ENCODE measurements at regions not wholly inside any gene's neighbourhood (a gene's known extent, or its start where the extent isn't known, plus 50 kb on each side); places are given as distances from the start of the nearest gene placed in this dataset.

DNA sequence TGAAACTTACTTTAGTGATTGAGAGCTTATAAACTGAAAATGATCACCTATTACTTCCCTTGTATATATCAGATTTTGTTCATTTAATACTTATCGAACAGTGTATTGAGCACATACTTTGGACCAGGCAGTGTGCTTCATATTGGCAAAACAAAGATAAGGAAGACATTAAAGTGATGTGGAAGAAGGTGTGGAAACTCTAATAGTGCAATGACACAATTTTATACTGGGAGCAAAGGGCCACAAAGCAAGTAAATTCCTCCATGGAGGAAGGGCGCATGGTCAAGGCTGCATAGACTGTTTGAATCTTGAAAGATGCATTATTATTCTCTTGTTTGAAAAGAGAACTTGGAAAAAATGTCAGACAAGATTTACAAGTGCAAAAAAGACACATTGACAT is 936.5 kb upstream of the DDX18 start:
- intact Hi-C loops (cut with DNase I), result no loop called here
- DNase-seq, result no peak
- no peak for ATAC-seq (ENCODE audit: poor library complexity)

DNA sequence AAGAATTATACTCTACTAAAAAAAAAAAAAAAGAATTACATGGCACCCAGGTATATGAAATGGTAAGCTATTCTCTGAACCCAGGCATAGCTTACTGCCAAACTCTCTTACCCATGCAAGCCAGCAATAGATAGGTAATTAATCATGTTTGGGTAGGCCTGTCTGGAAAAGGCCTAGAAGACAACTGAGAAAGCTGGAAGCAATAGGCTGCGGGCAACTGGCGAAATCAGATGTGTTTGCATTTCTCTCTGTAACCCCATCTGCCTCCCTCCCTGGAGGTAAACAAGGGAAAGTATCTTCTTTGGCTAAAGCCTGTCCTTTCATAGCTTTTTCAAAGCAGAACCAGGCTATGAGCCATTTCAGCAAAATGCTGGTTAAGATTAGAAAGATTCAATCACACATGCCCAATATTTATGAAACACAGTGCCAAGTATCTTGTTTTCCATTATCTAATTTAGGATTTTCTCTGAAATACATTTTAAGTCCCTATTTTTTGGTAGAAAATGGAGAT is 934.8 kb upstream of the DDX18 start:
- DNase-seq, result no peak
- intact Hi-C loops (cut with DNase I), result no loop called here
- no peak for ATAC-seq (ENCODE audit: poor library complexity)

DNA sequence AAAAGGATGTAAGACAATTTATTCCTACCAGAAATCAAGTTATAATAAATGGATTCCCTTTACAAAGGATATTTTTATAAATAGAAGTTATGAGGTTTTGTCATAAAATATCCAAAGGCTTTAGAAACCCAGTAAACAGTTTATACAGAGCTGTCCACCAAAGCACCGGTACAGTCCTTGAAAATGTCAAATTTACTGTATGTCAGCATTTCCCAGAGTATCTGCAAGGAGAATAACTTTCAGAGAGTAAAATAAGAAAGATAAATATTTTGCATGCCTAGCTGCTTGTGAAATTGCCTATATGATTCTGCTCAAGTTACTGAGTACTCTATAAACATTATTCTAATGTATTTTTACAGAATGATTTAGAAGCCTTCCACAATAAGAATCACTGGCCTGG is 923.3 kb upstream of the DDX18 start:
- intact Hi-C loops (cut with DNase I), result no loop called here
- ATAC-seq (ENCODE audit: poor library complexity), result no peak
- no peak for DNase-seq

DNA sequence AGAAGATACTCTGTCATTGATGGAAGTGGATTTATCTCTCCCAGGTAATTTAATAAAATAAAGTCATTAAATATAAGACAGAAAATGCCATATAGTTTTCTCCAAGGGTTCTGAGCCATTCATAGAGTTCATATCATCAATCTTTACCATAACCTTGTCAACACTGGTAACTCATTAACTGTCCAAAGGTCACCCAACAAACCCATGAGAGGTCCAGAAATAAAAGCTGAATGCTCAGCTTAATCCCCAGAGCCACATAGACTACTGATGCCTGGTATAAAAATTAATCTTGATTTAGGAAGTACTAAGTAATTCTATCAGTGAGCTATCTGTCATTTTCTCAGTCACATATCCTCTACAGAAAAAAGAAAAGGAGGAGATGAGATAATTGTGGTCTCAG is 903.0 kb upstream of the DDX18 start:
- intact Hi-C loops (cut with DNase I), result no loop called here
- ATAC-seq (ENCODE audit: poor library complexity) (no peak), DNase-seq (no peak)

DNA sequence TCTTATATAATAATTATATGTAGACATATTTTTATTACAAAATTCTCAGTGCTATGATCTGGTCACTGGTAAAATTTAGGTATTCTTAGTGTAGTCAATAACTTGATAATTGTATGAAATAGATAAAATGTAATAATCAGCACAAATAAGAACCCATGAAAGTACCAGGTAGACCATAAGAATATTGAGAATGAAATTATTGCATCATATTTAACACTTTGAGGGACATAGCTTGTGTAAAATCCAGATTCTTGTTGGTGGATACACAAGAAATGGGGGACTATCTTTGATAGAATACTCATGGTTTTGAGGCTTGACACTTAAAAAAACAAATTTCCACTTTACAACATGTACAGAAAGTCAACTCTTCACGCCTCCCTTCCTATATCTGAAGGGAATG is 898.8 kb upstream of the DDX18 start:
- DNase-seq, result no peak
- intact Hi-C loops (cut with DNase I), result no loop called here
- no peak for ATAC-seq (ENCODE audit: poor library complexity)

DNA sequence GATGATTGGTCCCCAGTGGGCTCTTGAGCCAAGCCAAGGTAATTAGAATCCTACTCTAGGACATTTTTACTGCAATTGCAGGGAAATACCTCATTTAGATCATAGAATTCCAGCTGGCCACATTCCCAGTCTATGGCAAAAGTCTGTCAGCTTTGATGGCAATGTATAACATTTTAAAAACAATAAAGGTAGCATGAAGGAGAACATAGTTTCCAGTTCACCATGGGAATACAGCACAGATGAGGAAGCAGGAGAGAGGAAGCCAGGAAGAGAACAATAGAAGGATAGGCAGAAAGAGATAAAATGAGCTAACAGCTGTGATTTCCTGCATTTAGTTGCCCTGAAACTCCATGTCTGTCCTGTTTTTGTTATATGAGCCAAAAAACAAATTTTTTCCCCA is 897.3 kb upstream of the DDX18 start:
- ATAC-seq (ENCODE audit: poor library complexity), result no peak
- DNase-seq, result no peak
- intact Hi-C loops (cut with DNase I), result no loop called here

DNA sequence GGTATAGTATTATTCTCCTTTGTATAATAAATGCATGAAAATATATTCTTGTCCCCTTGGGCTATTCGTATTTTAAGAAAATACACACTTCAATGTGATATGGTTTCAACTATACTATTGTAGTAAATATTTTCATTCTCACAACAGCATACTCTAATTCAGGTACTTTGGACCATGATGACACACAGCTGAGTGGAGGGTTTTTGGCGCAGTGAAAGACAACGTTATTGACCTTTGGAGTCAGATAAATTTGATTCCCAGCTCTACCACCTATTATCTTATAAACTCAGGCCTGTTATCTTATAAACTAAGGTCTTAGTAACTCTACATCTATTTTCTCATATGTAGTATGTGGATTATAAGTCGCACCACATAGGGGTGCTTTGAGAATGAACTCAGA is 895.9 kb upstream of the DDX18 start:
- intact Hi-C loops (cut with DNase I), result no loop called here

DNA sequence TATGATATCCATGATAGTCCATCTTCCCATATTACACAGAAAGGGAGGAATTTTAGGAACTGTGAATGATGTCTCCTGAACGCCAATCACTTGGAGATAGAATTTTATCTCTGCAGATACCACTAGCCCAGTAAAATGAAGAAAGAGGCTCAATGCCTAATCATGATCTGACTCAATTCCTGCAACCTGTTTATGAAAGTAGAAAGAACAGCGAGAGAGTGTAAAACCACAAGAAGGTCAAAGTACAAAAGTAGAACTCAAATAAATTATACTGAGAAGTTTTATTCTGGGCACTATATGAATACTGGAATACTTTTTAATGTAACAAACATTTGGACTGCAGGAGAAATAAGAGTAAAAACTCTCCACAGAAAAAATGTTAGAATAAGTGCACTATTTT is 892.1 kb upstream of the DDX18 start:
- no peak for DNase-seq
- intact Hi-C loops (cut with DNase I), result no loop called here
- no peak for ATAC-seq (ENCODE audit: poor library complexity)

More for the DNA sequence above, 895.9 kb upstream of the DDX18 start:
- ATAC-seq (ENCODE audit: poor library complexity) (no peak), DNase-seq (no peak)

DNA sequence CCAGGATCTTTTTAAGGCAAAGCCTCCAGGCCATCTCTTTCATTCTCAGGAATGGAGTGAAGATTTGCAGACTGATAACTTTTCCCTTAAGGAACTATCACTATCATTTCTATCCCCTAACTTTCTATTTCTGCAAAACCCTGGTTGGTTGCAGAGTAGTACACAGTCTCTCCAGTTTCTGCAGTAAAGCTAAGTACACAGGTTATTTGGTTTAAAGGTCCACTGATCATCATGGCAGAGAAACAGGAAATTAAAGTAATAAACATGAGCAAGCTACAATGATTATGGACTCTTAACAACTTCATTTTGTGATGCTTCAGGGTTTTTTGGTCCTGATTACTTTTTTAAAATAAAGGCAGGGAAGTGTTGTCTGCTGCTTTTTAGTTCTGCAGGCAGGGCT is 890.0 kb upstream of the DDX18 start:
- intact Hi-C loops (cut with DNase I), result no loop called here
- ATAC-seq (ENCODE audit: poor library complexity), result no peak
- DNase-seq, result no peak

DNA sequence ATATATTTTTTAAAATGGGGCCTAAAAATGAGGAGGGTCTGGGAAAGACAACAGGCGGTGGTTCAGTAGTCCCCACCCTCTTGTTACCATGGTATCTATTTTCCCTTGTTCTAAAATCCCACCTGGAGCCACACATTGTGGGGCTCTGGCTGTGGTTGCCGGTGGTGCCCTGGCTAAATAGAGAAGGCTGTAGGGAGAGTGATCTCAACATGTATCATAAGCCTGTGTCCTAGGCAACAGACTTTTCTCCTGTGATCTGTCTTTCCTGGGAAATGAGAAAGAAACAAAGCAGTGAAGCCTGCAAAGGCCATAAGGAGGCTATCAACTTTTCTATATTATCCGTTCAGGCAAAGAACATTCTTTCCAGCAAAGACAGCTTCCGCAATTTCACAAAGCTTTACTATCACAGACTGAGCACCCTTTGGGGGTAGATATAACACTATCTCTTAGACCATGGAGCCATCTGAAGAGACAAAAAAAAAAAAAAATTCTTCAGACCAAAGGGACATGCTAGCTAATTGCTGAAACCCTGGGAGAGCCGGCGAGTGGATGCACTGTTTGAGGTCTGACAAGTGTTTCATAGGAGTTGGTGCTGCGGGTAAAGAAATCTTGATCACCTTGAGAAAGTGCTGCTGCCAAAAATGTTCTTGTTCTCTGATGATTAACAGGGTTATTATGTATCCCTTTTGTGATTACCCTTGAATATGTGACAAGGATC is 879.2 kb upstream of the DDX18 start:
- ATAC-seq (ENCODE audit: poor library complexity), result no peak
- intact Hi-C loops (cut with DNase I), result no loop called here
- DNase-seq, result no peak

DNA sequence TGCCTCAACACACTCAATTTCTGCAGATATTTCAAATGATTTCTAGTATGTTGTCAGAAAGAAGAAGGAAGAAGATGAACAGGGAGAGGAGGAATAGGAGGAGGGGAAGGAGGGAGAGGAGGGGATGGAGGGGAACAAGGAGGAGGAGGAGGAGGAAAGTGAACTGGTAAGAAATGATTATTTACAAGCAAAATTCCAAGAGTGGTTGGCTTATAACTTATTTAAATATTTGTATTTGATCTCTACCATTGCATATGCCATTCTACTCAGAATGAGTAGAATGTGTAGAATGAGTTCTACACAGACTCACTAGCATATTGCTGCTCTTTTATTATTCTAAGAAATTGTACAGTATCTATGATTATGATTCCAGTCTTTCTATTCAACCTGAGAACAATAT is 866.2 kb upstream of the DDX18 start:
- no peak for DNase-seq
- ATAC-seq (ENCODE audit: poor library complexity), result no peak
- intact Hi-C loops (cut with DNase I), result no loop called here

DNA sequence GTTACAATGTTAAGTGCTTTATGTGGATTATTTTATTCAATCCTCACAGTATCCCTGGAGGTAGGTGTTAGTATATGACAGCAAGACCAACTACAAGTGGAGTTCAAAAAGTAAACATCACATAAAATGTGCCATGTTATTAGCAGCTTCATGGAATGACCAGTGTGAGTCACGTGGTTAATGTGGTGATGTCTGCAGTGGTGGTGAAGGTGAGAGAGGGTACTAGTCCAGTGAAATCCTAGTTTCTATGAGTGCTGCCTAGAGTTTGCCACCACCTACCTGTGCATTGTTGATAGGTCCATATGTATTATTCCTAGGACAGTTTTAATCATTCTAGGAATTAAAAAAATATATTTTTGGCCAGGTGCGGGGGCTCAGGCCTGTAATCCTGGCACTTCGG is 865.2 kb upstream of the DDX18 start:
- no peak for DNase-seq
- ATAC-seq (ENCODE audit: poor library complexity), result no peak
- intact Hi-C loops (cut with DNase I), result no loop called here

DNA sequence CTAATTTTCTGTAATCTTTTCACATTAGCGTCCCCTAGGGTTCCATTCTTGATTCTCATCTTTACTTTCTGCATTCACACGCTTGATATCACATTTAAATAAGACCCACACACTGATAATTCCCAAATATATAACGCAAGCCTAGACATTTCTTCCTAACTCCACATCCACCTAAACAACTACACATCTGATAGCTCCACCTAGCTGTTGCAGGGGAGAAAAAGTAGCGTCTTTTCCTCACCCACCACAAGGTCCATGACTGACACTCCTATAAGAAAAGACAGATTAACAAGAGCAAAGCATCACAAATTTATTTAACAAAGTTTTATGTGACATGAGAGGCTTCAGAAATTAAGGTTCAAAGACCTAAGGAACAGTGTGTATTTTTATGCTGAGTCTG is 862.2 kb upstream of the DDX18 start:
- DNase-seq, result no peak

DNA sequence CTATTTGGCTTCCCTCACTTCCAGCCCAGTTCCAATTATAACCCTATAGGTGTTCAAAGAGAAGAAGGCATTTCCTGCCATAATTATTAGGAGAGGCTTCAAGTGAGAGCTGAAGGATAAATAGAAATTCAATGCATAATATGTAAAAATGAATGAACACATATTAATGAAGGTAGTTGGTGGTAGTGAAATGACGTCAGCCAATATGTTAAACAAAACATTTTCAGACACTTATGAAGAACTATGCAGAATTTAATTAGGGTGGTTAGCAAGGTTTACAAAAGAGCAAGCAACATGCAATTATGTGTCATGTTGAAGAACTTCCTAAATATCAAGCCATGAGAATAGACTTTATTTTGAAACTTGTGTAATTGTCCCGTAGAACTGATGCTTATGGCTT is 858.8 kb upstream of the DDX18 start:
- no peak for ATAC-seq (ENCODE audit: poor library complexity)
- no peak for DNase-seq
- intact Hi-C loops (cut with DNase I), result no loop called here

More for the DNA sequence above, 862.2 kb upstream of the DDX18 start:
- intact Hi-C loops (cut with DNase I), result no loop called here
- ATAC-seq (ENCODE audit: poor library complexity), result no peak

DNA sequence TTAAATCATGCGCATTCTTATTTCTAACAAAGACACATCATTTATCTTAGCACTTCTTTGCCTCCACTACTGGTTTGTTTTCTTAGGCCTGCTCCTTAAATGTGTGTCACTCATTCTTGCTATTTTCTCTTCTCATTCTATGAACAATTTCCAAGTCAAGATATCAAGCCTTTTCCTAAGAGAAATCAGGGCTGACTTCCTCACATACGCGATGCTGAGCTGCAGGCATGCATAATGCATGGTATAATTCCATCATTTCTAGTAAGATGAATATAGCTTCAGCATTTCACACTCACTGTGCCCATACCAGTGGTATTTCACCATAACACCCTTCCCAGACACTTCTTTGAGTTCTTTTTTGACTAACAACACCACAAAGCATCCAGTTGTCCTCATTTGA is 838.9 kb upstream of the DDX18 start:
- no peak for DNase-seq
- no peak for ATAC-seq (ENCODE audit: poor library complexity)
- intact Hi-C loops (cut with DNase I), result no loop called here

DNA sequence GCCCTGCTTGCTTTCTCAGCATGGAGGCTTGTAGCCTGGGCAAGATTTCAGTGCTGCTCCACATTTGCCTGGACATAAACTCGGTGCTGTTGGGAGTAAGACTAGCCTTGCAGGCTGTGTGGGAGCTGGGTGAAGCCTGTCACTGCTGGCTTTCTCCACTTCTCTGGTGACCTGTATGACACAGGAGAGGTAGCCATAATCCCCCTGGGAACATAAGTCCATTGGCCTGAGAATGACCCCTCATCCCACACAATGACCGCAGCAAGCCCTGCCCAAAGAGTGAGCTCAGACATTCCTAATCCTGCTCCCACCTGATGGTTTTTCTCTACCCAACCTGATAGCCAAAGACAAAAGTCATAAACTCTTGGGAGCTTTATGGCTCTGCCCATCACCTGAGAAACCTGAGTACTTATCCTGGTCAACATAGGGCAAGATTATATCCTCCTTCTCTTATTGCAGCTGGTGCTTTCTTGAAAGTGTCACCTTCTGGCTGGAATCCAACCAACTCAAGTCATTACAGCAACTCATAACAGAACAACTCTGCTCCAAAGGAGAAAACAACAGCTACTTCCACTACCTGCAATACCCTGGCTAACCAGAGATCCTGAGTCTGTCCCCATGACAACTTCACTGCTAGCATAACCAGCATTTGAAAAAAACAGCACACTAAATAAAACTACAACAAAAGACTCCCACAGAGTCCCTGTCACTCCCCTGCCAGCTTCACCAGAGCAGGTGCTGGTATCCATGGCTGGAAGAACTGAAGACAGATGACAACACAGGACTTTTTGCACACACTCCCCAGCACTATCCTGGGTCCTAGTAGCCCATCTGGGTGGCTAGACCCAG is 834.4 kb upstream of the DDX18 start:
- no peak for DNase-seq
- intact Hi-C loops (cut with DNase I), result no loop called here
- no peak for ATAC-seq (ENCODE audit: poor library complexity)

DNA sequence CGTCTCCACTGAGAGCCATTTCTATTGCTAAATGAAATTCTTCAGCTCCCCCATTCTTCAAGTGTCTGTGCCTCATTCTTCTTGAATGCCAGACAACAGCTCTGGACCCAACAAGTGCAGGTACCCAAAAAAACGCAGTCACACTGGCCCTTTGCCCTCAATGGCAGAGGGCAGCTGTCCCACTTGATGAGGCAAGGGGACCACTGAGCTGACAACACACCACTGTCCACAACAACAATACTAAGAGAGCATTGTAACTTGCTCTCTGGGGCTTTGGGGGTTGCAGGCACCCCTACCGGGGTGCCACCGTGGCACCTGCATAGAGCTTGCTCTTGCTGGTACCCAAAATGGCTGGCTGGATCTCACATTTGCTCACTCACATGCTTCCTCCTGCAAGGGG is 827.0 kb upstream of the DDX18 start:
- intact Hi-C loops (cut with DNase I), result no loop called here
- ATAC-seq (ENCODE audit: poor library complexity), result no peak
- no peak for DNase-seq

DNA sequence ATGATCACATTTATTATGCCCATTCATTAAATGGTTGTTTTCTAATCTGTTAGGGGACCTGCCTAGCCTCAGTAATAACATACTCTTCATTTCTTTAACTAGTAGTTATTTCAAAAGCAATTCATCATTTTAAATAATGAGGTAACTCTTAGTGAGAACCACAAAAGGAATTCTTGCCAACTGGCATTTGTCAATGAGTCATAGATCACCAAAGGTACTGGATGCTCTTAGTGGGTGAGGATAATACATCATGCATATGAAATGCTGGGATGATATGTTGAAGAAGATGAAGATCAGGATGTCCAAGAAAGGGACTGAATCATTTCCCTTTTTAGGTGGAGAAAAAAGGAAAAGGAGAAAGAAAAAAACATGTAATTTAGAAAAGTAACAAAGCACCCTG is 826.2 kb upstream of the DDX18 start:
- no peak for DNase-seq
- no peak for ATAC-seq (ENCODE audit: poor library complexity)
- intact Hi-C loops (cut with DNase I), result no loop called here

DNA sequence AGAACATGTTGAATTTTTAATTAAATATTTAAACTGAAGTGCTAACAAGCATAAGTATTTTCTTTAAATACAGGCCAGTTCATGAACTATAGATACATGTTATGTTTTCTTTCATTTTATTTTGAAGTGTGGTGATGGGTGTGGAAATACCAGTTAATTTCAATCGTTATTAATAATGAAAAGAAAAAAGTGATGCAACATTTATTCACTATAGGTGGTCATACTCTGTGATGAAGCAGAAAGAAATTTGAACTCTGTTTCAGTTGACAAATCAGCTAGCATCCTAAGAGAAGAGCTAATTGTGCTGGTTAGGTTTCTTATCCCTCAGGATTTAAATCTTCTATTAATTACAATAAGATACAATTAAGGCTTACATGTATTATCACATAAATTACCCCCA is 795.1 kb upstream of the DDX18 start:
- intact Hi-C loops (cut with DNase I), result no loop called here
- ATAC-seq (ENCODE audit: poor library complexity) (no peak), DNase-seq (no peak)

DNA sequence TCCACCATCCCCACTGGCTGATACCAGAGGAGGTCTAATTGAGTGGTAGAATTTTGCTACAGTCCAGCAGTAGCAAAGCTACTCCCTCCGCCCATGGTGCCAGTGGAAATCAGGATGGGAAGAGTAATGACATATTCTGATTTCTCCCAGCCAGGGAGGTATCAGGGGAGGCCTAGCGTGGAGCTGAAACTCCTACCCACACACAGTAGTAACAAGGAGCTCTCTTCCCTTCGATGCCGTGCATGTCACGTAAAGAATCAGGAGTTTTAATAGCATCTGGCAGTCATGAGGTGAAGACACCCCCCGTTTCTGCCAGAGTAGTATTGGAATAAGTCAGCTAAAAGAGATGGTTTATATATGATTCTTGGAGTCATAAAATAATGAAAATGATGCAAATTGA is 786.8 kb upstream of the DDX18 start:
- intact Hi-C loops (cut with DNase I), result no loop called here
- DNase-seq (no peak), ATAC-seq (ENCODE audit: poor library complexity) (no peak)
